ENCODE measurements at regions not wholly inside any gene's neighbourhood (a gene's known extent, or its start where the extent isn't known, plus 50 kb on each side); places are given as distances from the start of the nearest gene placed in this dataset.
"Not testable (repeated sequence)": the region's sequence is repeated elsewhere in the genome, so short reads cannot be mapped to it uniquely, and the experiment has no call there.

- not testable (repeated sequence) for TF ChIP-seq YY1 (IDR thresholded peaks at IDR 0.05; ENCODE audit: insufficient read depth, insufficient read length); SUZ12 (IDR thresholded peaks at IDR 0.05; ENCODE audit: extremely low read depth, insufficient read depth, insufficient read length); ZNF274 (IDR thresholded peaks at IDR 0.05; ENCODE audit: low read depth, low read length)
These were observed 177.7 kb upstream of the PRSS58 start for GRCh38 chr7:142435606-142436005.
